H1 (cell line): ENCODE measurements at regions not wholly inside any gene's neighbourhood (a gene's known extent, or its start where the extent isn't known, plus 50 kb on each side); places are given as distances from the start of the nearest gene placed in this dataset.

Experiments
- CTCF ChIA-PET: fragments of 300-600 bp; sonication (Branson Sonifier 250); formaldehyde crosslinking; loops from one replicate; lab custom pipeline; 2021; ENCODE audit not compliant: partially characterized antibody; lab: Charles Lee
- POLR2A ChIA-PET: fragments of 300-600 bp; sonication (Branson Sonifier 250); formaldehyde crosslinking; loops from one replicate; lab custom pipeline; 2021; ENCODE audit warnings: inconsistent platforms; ENCODE audit not compliant: partially characterized antibody; lab: Charles Lee
- DNase-seq, 2 experiments: peaks; one replicate each; pipeline versions ENCODE4 v3.0.0 to v3.0.0-alpha.2; 2010 to 2022; ENCODE audit warnings: low spot score in 2 of 2, low read depth in 1 of 2, mixed read lengths in 1 of 2
- FAIRE-seq: peaks from 2 replicates; lab custom pipeline; 2011; peaks lifted over from hg19 to GRCh38; lab: Jason Lieb, UNC
- H2AFZ ChIP-seq: 2 replicates; pipeline ENCODE4 v1.8.1; 2012; ENCODE audit warnings: low read length, inconsistent platforms
- H2AK5ac ChIP-seq: 2 replicates; pipeline ENCODE4 v1.6.1; 2013; ENCODE audit warnings: low read depth, low read length
- H2BK120ac ChIP-seq: replicated peaks from 2 replicates; pipeline ENCODE3; 2013; ENCODE audit warnings: low read depth, low read length, inconsistent platforms
- H2BK12ac ChIP-seq: 2 replicates; pipeline ENCODE4 v1.6.1; 2013; ENCODE audit warnings: low read depth, low read length
- H2BK15ac ChIP-seq: 2 replicates; pipeline ENCODE4 v1.6.1; 2013; ENCODE audit warnings: low read length
- H2BK20ac ChIP-seq: 2 replicates; pipeline ENCODE4 v1.6.1; 2013; ENCODE audit warnings: low read length
- H2BK5ac ChIP-seq: 2 replicates; pipeline ENCODE4 v1.6.1; 2013; ENCODE audit warnings: low read depth, low read length
- H3K14ac ChIP-seq: 2 replicates; pipeline ENCODE4 v1.6.1; 2013; ENCODE audit warnings: inconsistent platforms; ENCODE audit not compliant: insufficient read length
- H3K18ac ChIP-seq: 2 replicates; pipeline ENCODE4 v1.6.1; 2013; ENCODE audit warnings: low read length; ENCODE audit errors: extremely low read depth
- H3K23ac ChIP-seq: 2 replicates; pipeline ENCODE4 v1.6.1; 2013; ENCODE audit warnings: inconsistent platforms; ENCODE audit not compliant: insufficient read length
- H3K23me2 ChIP-seq: 2 replicates; pipeline ENCODE4 v1.6.1; 2013; ENCODE audit warnings: low read depth, low read length
- H3K27ac ChIP-seq: 2 replicates; pipeline ENCODE4 v1.6.1; 2011; ENCODE audit warnings: low read depth, low read length, inconsistent platforms
- H3K27me3 ChIP-seq, 4 experiments: replicated peaks in 1 of 4; 1 replicate in 1 of 4; 2 replicates in 3 of 4; pipeline versions ENCODE4 v1.6.1 to v1.8.1; 2011 to 2013; ENCODE audit warnings: low read length in 3 of 4, mild to moderate bottlenecking in 3 of 4, inconsistent platforms in 2 of 4, mixed read lengths in 2 of 4, moderate library complexity in 1 of 4; ENCODE audit not compliant: control insufficient read depth in 3 of 4, insufficient read depth in 3 of 4; ENCODE audit errors: extremely low read depth in 1 of 4
- H3K36me3 ChIP-seq, 4 experiments: 2 replicates each; pipeline versions ENCODE4 v1.6.1 to v1.8.1; 2011 to 2013; ENCODE audit warnings: mild to moderate bottlenecking in 4 of 4, low read length in 3 of 4, moderate library complexity in 2 of 4, control low read depth in 1 of 4, inconsistent platforms in 1 of 4; ENCODE audit not compliant: insufficient read depth in 4 of 4, control insufficient read depth in 2 of 4
- H3K4ac ChIP-seq: replicated peaks from 2 replicates; pipeline ENCODE3; 2013; ENCODE audit warnings: low read length, low read depth, mixed read lengths, inconsistent platforms; ENCODE audit not compliant: insufficient read length
- H3K4me1 ChIP-seq, 4 experiments: replicated peaks in 1 of 4; 1 replicate in 1 of 4; 2 replicates in 3 of 4; pipeline versions ENCODE4 v1.6.1 to v1.8.1; 2011 to 2013; ENCODE audit warnings: low read length in 3 of 4, inconsistent platforms in 2 of 4, mixed read lengths in 1 of 4; ENCODE audit not compliant: insufficient read depth in 4 of 4, control insufficient read depth in 3 of 4
- H3K4me2 ChIP-seq, 2 experiments: 2 replicates each; pipeline versions ENCODE4 v1.6.1 to v1.8.1; 2011 to 2013; ENCODE audit warnings: low read depth in 2 of 2, low read length in 2 of 2, control low read depth in 1 of 2, inconsistent platforms in 1 of 2, mild to moderate bottlenecking in 1 of 2; ENCODE audit not compliant: insufficient read depth in 1 of 2
- H3K4me3 ChIP-seq, 4 experiments: fragments of 200-600, 300-600 bp in 1 of 4; sonication (generic), shearing (Covaris generic), sonication (Bioruptor Twin) in 1 of 4; 2 replicates each; pipeline versions ENCODE4 v1.5.1 to v1.8.1; 2011 to 2016; ENCODE audit warnings: low read length in 4 of 4, low read depth in 3 of 4, control low read depth in 2 of 4, inconsistent platforms in 2 of 4, mild to moderate bottlenecking in 2 of 4, mixed read lengths in 1 of 4, moderate library complexity in 1 of 4; ENCODE audit not compliant: insufficient read depth in 2 of 4; ENCODE audit errors: extremely low read depth in 1 of 4
- H3K56ac ChIP-seq: replicated peaks from 2 replicates; pipeline ENCODE3; 2013; ENCODE audit warnings: low read depth, mild to moderate bottlenecking, mixed read lengths, low read length, inconsistent platforms; ENCODE audit not compliant: insufficient read length
- H3K79me1 ChIP-seq: 2 replicates; pipeline ENCODE4 v1.6.1; 2013; ENCODE audit warnings: low read depth, low read length, control low read depth
- H3K79me2 ChIP-seq, 2 experiments: 2 replicates each; pipeline versions ENCODE4 v1.6.1 to v1.8.1; 2012 to 2013; ENCODE audit warnings: low read length in 2 of 2, mild to moderate bottlenecking in 2 of 2, inconsistent platforms in 1 of 2; ENCODE audit not compliant: insufficient read depth in 2 of 2, control insufficient read depth in 1 of 2
- H3K9ac ChIP-seq, 4 experiments: replicated peaks in 1 of 4; 1 replicate in 1 of 4; 2 replicates in 3 of 4; pipeline versions ENCODE4 v1.6.1 to v1.8.1; 2011 to 2013; ENCODE audit warnings: low read depth in 3 of 4, low read length in 3 of 4, control low read depth in 2 of 4, mild to moderate bottlenecking in 2 of 4, moderate library complexity in 2 of 4, inconsistent platforms in 1 of 4; ENCODE audit errors: extremely low read depth in 1 of 4
- H3K9me3 ChIP-seq, 2 experiments: 2 replicates each; pipeline versions ENCODE4 v1.6.1 to v1.8.1; 2012 to 2013; ENCODE audit warnings: mild to moderate bottlenecking in 2 of 2, moderate library complexity in 2 of 2, control low read depth in 1 of 2, inconsistent platforms in 1 of 2, low read depth in 1 of 2, low read length in 1 of 2, mixed read lengths in 1 of 2; ENCODE audit not compliant: insufficient read depth in 2 of 2
- H4K20me1 ChIP-seq, 2 experiments: replicated peaks in 1 of 2; 2 replicates each; pipeline versions ENCODE3 to v1.8.1; 2011 to 2013; ENCODE audit warnings: inconsistent platforms in 2 of 2, low read length in 2 of 2, mild to moderate bottlenecking in 1 of 2; ENCODE audit not compliant: insufficient read depth in 2 of 2, control insufficient read depth in 1 of 2
- H4K5ac ChIP-seq: 2 replicates; pipeline ENCODE4 v1.6.1; 2013; ENCODE audit warnings: low read length, low read depth, mixed read lengths, inconsistent platforms; ENCODE audit not compliant: insufficient read length
- H4K8ac ChIP-seq: 2 replicates; pipeline ENCODE4 v1.8.0; 2013; ENCODE audit warnings: mild to moderate bottlenecking, moderate library complexity, low read length, inconsistent platforms; ENCODE audit not compliant: insufficient read depth; ENCODE audit errors: extremely low read depth
- H4K91ac ChIP-seq: replicated peaks from 2 replicates; pipeline ENCODE3; 2013; ENCODE audit warnings: low read length, mixed read lengths, inconsistent platforms; ENCODE audit not compliant: insufficient read length
- EGR1 ChIP-seq: IDR thresholded peaks from 2 replicates; pipeline ENCODE4 v1.6.1; 2011; ENCODE audit warnings: low read depth, low read length, borderline replicate concordance
- GTF2F1 ChIP-seq: IDR thresholded peaks from 2 replicates; pipeline ENCODE4 v1.6.1; 2012; ENCODE audit warnings: low read depth, low read length, improper control_type of control experiment, borderline replicate concordance
- HDAC2 ChIP-seq, 2 experiments: fragments of 300-600 bp in 1 of 2; sonication (generic) in 1 of 2; IDR thresholded peaks; 2 replicates each; pipeline ENCODE4 v1.6.1; 2011 to 2012; ENCODE audit warnings: low read depth in 2 of 2, low read length in 2 of 2, mild to moderate bottlenecking in 2 of 2, moderate library complexity in 2 of 2, borderline replicate concordance in 1 of 2, inconsistent platforms in 1 of 2
- KDM4A ChIP-seq: IDR thresholded peaks from one replicate; pipeline ENCODE4 v1.7.1; 2012; ENCODE audit warnings: low read depth, mild to moderate bottlenecking, moderate library complexity, low read length, inconsistent platforms; ENCODE audit not compliant: severe bottlenecking
- KDM5A ChIP-seq: fragments of 200-600 bp; IDR thresholded peaks from 2 replicates; pipeline ENCODE4 v1.7.1; 2012; ENCODE audit warnings: mild to moderate bottlenecking, low read length, inconsistent platforms, mixed read lengths
- MAFK ChIP-seq: IDR thresholded peaks from 2 replicates; pipeline ENCODE4 v1.6.1; 2012; ENCODE audit warnings: low read depth, mild to moderate bottlenecking, improper control_type of control experiment, low read length
- NRF1 ChIP-seq: IDR thresholded peaks from 2 replicates; pipeline ENCODE4 v1.6.1; 2011; ENCODE audit warnings: mild to moderate bottlenecking, low read depth, low read length, improper control_type of control experiment
- RAD21 ChIP-seq, 2 experiments: IDR thresholded peaks in 1 of 2; conservative IDR thresholded peaks in 1 of 2; 2 replicates each; pipeline ENCODE4 v1.6.1; 2011; ENCODE audit warnings: low read depth in 2 of 2, low read length in 2 of 2, improper control_type of control experiment in 1 of 2, inconsistent platforms in 1 of 2, mild to moderate bottlenecking in 1 of 2, moderate library complexity in 1 of 2
- SIX5 ChIP-seq: IDR thresholded peaks from 2 replicates; pipeline ENCODE4 v1.6.1; 2011; ENCODE audit warnings: mild to moderate bottlenecking, low read depth, low read length
- TBP ChIP-seq: IDR thresholded peaks from 2 replicates; pipeline ENCODE4 v1.6.1; 2011; ENCODE audit warnings: low read depth, low read length, improper control_type of control experiment
- WGBS, 2 experiments: shearing (Covaris generic) in 1 of 2; methylation state at CpG; one replicate each; pipeline versions ENCODE4 v1.1.6 to v1.1.7; 2013 to 2015; ENCODE audit warnings: low lambda C conversion rate in 2 of 2, mixed read lengths in 2 of 2, inconsistent platforms in 1 of 2, low coverage in 1 of 2, missing lambda C conversion rate in 1 of 2; ENCODE audit not compliant: insufficient replicate concordance in 2 of 2, insufficient coverage in 1 of 2, insufficient read length in 1 of 2; ENCODE audit errors: extremely low coverage in 1 of 2, missing lambda C conversion rate in 1 of 2; 5-methylcytosine and 5-hydroxymethylcytosine counted together
- TF ChIP-seq, protein P1 (sequence below): IDR thresholded peaks from 2 replicates; pipeline ENCODE4 v1.6.1; 2011; ENCODE audit warnings: low read depth, mild to moderate bottlenecking, low read length; ENCODE audit not compliant: insufficient read depth
- TF ChIP-seq, protein P2 (sequence below): IDR thresholded peaks from 2 replicates; pipeline ENCODE4 v1.6.1; 2012; ENCODE audit warnings: inconsistent platforms

DNA sequence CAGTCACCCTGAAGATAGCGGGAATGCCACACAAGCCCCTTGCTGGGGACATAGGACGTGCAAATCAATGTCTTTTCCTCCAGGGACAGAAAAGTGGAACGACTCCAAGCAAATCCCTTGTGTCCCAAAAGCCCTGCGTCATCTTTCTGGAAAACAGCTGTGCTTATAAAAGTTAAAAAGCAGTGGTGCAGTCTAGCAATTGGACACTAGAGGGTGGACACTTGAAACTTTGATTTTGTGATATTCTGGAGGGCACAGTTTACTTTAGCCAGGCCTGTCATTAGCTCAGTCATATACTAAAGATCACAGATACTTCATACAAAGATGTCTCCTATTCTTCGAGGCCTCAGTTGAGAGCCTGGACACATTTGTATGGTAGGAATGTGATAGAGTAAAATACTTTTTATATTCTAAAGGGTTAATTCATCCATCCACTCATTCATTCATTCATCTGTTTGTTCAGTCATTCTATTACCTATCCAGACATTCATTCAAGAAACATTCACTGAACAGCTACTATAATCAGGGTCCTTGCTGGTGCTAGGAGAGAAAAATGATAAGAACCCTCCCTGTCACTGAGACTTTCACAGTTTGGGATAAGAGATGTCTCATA lies 63.8 kb upstream of the ANKRD34C start:
- no peak overlapping the region for H2BK12ac ChIP-seq
- no peak overlapping the region for H3K27ac ChIP-seq
- H4K91ac ChIP-seq = no peak overlapping the region
- DNase-seq (no peak), FAIRE-seq (no peak)
- CTCF ChIA-PET = interaction anchor here (0.9 to 16.9 kb wide), 7 partner anchors 8 to 146 kb away, joined by 3 to 293 read pairs (median 4); partner anchors contain the start of gene ANKRD34C
- no peaks in the 10 kb centered on the region for H3K23me2 ChIP-seq
- 87% methylated on average over 5 of the region's 5 CpGs; no CpG with 5 or more reads in 1 of the 2 experiments for WGBS, 2 experiments
- no peak overlapping the region for H2BK120ac ChIP-seq
- H4K20me1 ChIP-seq = no peaks in the 10 kb centered on the region
- H3K9ac ChIP-seq = no peak overlapping the region
- H3K27me3 ChIP-seq = no peaks in the 10 kb centered on the region
- no peaks in the 10 kb centered on the region for H3K36me3 ChIP-seq
- H2AFZ ChIP-seq = no peak overlapping the region
- no peak overlapping the region for H2AK5ac ChIP-seq
- peaks cover 0 to 3% (median under 1%) of the 10 kb centered on the region in 4 experiments; a peak in 1 of 7 replicates for H3K4me1 ChIP-seq
- no peaks in the 10 kb centered on the region for H3K79me2 ChIP-seq
- H3K14ac ChIP-seq = no peak overlapping the region
- no peak overlapping the region for H4K5ac ChIP-seq
- H3K23ac ChIP-seq = no peak overlapping the region
- no peaks in the 10 kb centered on the region for H3K79me1 ChIP-seq
- H2BK20ac ChIP-seq = no peak overlapping the region
- no peak overlapping the region for H2BK5ac ChIP-seq
- H3K18ac ChIP-seq = no peak overlapping the region
- no peak overlapping the region for H3K4me2 ChIP-seq
- no peak overlapping the region for H2BK15ac ChIP-seq
- H3K9me3 ChIP-seq = no peaks in the 10 kb centered on the region
- H3K4ac ChIP-seq = no peak overlapping the region
- POLR2A ChIA-PET = no interaction called here
- H3K4me3 ChIP-seq = no peak overlapping the region
- no peak overlapping the region for H4K8ac ChIP-seq
- no peak overlapping the region for H3K56ac ChIP-seq
- no peak for TF ChIP-seq GTF2F1
- TF ChIP-seq MAFK = no peak
- TF ChIP-seq, protein P1, sequence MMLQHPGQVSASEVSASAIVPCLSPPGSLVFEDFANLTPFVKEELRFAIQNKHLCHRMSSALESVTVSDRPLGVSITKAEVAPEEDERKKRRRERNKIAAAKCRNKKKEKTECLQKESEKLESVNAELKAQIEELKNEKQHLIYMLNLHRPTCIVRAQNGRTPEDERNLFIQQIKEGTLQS = no peak
- no peak for TF ChIP-seq KDM4A
- TF ChIP-seq NRF1 = no peak
- no peak for TF ChIP-seq HDAC2 (IDR thresholded peaks at IDR 0.05; ENCODE audit: borderline replicate concordance in 1 of 2, low read depth in 2 of 2, low read length in 2 of 2)
- no peak for TF ChIP-seq SIX5
- no peak for TF ChIP-seq TBP
- peak; percentile 3 to 24; a peak in 3 of 4 replicates for TF ChIP-seq RAD21 (IDR thresholded peaks at IDR 0.05 in 1 of 2, conservative IDR thresholded peaks at IDR 0.05 in 1 of 2; ENCODE audit: low read depth in 2 of 2, low read length in 2 of 2)
- TF ChIP-seq, protein P2, sequence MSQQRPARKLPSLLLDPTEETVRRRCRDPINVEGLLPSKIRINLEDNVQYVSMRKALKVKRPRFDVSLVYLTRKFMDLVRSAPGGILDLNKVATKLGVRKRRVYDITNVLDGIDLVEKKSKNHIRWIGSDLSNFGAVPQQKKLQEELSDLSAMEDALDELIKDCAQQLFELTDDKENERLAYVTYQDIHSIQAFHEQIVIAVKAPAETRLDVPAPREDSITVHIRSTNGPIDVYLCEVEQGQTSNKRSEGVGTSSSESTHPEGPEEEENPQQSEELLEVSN = no peak
- no peak for TF ChIP-seq EGR1
- no peak for TF ChIP-seq KDM5A
